ENCODE measurements at regions not wholly inside any gene's neighbourhood (a gene's known extent, or its start where the extent isn't known, plus 50 kb on each side); places are given as distances from the start of the nearest gene placed in this dataset.

- H3K4me3 ChIP-seq = no peak overlapping the region
- ATAC-seq (no peak), DNase-seq (no peak)
- no peaks in the 10 kb centered on the region for H3K4me1 ChIP-seq
- intact Hi-C loops (cut with DNase I) = no loop called here
- no peaks in the 10 kb centered on the region for H3K9me3 ChIP-seq
- TF ChIP-seq CTCF (IDR thresholded peaks at IDR 0.05) = no peak
- H3K36me3 ChIP-seq = no peaks in the 10 kb centered on the region
- H3K27ac ChIP-seq = no peak overlapping the region
- no peaks in the 10 kb centered on the region for H3K27me3 ChIP-seq (ENCODE audit: low read depth)
Measured at GRCh38 chr10:14438576-14438975, 107.9 kb upstream of the FRMD4A start.

GRCh38 chr10:14438057-14438456, 107.3 kb upstream of the FRMD4A start:
- no peaks in the 10 kb centered on the region for H3K36me3 ChIP-seq
- no peak overlapping the region for H3K27ac ChIP-seq
- no peak for ATAC-seq
- intact Hi-C loops (cut with DNase I) = no loop called here
- no peak for TF ChIP-seq CTCF (IDR thresholded peaks at IDR 0.05)
- no peaks in the 10 kb centered on the region for H3K4me1 ChIP-seq
- H3K27me3 ChIP-seq (ENCODE audit: low read depth) = no peaks in the 10 kb centered on the region
- no peak for DNase-seq
- H3K9me3 ChIP-seq = no peaks in the 10 kb centered on the region
- no peak overlapping the region for H3K4me3 ChIP-seq

DNA sequence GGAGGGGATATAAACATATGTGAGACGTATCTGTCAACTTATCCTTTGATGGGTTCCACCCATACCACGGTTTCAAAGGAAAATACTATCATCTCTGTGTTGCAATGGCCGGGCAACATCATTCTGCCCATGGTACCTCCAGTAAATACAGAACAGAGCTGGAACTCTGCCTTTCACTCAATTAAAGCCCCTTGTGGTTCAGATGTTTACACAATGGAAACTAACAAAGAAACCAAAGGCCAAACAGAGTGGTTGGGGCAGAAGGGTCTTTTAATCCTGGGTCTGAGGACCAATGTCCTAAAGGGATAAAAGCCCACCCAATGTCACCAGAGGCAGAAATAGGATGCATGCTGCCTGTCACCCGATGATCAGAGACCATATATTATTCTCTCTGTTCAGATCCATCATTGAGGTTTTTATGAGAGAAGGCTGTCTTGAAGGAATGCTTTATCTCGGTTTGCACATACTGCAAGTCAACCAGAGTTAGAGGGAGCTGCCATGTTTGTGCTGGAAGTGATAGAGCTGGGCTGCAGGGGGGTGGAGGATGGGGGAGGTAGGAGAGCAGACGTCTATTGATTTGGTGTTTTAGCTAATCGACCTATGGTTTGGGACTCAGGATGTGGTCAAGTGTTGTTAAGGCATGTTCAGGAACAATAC, 105.4 kb upstream of the FRMD4A start:
- Histone ChIP-seq H3K27ac (no peak overlapping the region), H3K36me3 (no peaks in the 10 kb centered on the region), H3K4me3 (no peak overlapping the region), H3K9me3 (no peaks in the 10 kb centered on the region), H3K27me3 (ENCODE audit: low read depth) (no peaks in the 10 kb centered on the region), H3K4me1 (no peaks in the 10 kb centered on the region)
- ATAC-seq (no peak), DNase-seq (no peak)
- intact Hi-C loops (cut with DNase I) = no loop called here
- TF ChIP-seq CTCF (IDR thresholded peaks at IDR 0.05) = no peak

DNA sequence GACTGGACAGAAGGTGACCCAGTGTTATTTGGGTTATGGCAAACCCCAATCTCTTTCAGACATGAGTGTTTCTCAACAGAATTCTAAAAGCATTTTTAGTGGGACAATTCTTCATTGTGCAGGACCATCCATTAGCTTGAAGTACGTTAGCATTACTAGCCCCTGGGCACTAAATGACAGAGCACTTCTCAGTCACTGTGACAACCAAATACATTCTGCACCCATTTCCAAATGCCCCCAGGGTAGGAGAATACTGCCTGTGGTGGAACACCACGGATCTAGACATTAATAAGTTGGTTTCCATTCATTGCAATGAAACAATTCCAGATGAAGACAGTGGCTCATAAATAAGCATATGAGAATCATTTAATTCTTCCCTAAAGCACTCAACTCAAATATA, 102.4 kb upstream of the FRMD4A start:
- TF ChIP-seq CTCF (IDR thresholded peaks at IDR 0.05) = no peak
- Histone ChIP-seq H3K9me3 (no peaks in the 10 kb centered on the region), H3K27ac (no peak overlapping the region), H3K4me1 (no peaks in the 10 kb centered on the region), H3K4me3 (no peak overlapping the region), H3K36me3 (no peaks in the 10 kb centered on the region), H3K27me3 (ENCODE audit: low read depth) (no peaks in the 10 kb centered on the region)
- no peak for ATAC-seq
- intact Hi-C loops (cut with DNase I) = no loop called here
- DNase-seq = no peak

GRCh38 chr10:14431868-14432267, 101.1 kb upstream of the FRMD4A start:
- H3K27ac ChIP-seq = no peak overlapping the region
- DNase-seq = no peak
- H3K4me3 ChIP-seq = no peak overlapping the region
- no peak for ATAC-seq
- TF ChIP-seq CTCF (IDR thresholded peaks at IDR 0.05) = no peak
- H3K27me3 ChIP-seq (ENCODE audit: low read depth) = no peaks in the 10 kb centered on the region
- intact Hi-C loops (cut with DNase I) = no loop called here
- no peaks in the 10 kb centered on the region for H3K4me1 ChIP-seq
- H3K36me3 ChIP-seq = no peaks in the 10 kb centered on the region
- no peaks in the 10 kb centered on the region for H3K9me3 ChIP-seq

All from lower lobe of right lung (tissue), 2 donors.